OCI-LY3 (cell line): ENCODE measurements at regions not wholly inside any gene's neighbourhood (a gene's known extent, or its start where the extent isn't known, plus 50 kb on each side); places are given as distances from the start of the nearest gene placed in this dataset.

ENCODE experiments used
- EZH2phosphoT487 ChIP-seq: fragments of 200-600 bp; shearing (Covaris generic); IDR thresholded peaks from 2 replicates; pipeline ENCODE4 v1.6.1; 2018; ENCODE audit warnings: antibody characterized with exemption, mixed run types, low read depth
- TF ChIP-seq, protein P1 (sequence below): fragments of 200-600, 300-600 bp; sonication (generic); IDR thresholded peaks from 2 replicates; pipeline ENCODE4 v1.5.1; 2014; ENCODE audit warnings: antibody characterized with exemption, low read length, low read depth

DNA sequence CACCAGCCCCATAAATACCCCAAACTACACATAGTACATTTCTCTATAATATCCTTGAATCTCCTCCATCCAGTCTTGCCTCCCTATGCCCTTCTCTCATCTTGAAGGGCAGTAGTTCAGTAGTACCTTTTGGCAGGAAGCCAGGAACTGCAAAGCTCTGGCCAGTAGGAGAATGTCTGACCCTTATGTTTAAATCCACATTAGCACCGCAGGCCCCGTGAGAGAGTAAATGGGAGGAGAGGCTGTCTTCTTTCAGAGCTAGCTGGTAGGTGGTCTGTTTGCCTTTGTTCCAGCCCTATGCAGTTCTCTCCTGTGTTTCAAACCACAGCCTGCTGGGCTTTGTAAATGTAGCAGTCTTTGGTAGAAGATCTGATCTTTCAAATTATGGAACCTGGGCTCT lies 690.7 kb downstream of the DOK5 start:
- TF ChIP-seq, protein P1, sequence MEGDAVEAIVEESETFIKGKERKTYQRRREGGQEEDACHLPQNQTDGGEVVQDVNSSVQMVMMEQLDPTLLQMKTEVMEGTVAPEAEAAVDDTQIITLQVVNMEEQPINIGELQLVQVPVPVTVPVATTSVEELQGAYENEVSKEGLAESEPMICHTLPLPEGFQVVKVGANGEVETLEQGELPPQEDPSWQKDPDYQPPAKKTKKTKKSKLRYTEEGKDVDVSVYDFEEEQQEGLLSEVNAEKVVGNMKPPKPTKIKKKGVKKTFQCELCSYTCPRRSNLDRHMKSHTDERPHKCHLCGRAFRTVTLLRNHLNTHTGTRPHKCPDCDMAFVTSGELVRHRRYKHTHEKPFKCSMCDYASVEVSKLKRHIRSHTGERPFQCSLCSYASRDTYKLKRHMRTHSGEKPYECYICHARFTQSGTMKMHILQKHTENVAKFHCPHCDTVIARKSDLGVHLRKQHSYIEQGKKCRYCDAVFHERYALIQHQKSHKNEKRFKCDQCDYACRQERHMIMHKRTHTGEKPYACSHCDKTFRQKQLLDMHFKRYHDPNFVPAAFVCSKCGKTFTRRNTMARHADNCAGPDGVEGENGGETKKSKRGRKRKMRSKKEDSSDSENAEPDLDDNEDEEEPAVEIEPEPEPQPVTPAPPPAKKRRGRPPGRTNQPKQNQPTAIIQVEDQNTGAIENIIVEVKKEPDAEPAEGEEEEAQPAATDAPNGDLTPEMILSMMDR, result no peak
- TF ChIP-seq EZH2phosphoT487, result no peak
